ENCODE measurements at regions not wholly inside any gene's neighbourhood (a gene's known extent, or its start where the extent isn't known, plus 50 kb on each side); places are given as distances from the start of the nearest gene placed in this dataset.

- H3K4me3 ChIP-seq (ENCODE audit: low read depth, low read length), result no peak overlapping the region
Observed at GRCh38 chr16:5775916-5776315, 678.3 kb upstream of the EEF2KMT start.

GRCh38 chr16:5770118-5770517 lies 672.5 kb upstream of the EEF2KMT start:
- TF ChIP-seq, protein P1, sequence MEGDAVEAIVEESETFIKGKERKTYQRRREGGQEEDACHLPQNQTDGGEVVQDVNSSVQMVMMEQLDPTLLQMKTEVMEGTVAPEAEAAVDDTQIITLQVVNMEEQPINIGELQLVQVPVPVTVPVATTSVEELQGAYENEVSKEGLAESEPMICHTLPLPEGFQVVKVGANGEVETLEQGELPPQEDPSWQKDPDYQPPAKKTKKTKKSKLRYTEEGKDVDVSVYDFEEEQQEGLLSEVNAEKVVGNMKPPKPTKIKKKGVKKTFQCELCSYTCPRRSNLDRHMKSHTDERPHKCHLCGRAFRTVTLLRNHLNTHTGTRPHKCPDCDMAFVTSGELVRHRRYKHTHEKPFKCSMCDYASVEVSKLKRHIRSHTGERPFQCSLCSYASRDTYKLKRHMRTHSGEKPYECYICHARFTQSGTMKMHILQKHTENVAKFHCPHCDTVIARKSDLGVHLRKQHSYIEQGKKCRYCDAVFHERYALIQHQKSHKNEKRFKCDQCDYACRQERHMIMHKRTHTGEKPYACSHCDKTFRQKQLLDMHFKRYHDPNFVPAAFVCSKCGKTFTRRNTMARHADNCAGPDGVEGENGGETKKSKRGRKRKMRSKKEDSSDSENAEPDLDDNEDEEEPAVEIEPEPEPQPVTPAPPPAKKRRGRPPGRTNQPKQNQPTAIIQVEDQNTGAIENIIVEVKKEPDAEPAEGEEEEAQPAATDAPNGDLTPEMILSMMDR (IDR thresholded peaks at IDR 0.05; ENCODE audit: low read depth, low read length), result no peak
- no peak overlapping the region for H3K4me3 ChIP-seq (ENCODE audit: low read depth, low read length)

More at GRCh38 chr16:5775916-5776315, 678.3 kb upstream of the EEF2KMT start:
- TF ChIP-seq, protein P1 (IDR thresholded peaks at IDR 0.05; ENCODE audit: low read depth, low read length), result no peak

GRCh38 chr16:5769513-5769912 lies 671.9 kb upstream of the EEF2KMT start:
- TF ChIP-seq, protein P1 (IDR thresholded peaks at IDR 0.05; ENCODE audit: low read depth, low read length), result no peak
- H3K4me3 ChIP-seq (ENCODE audit: low read depth, low read length), result no peak overlapping the region

DNA sequence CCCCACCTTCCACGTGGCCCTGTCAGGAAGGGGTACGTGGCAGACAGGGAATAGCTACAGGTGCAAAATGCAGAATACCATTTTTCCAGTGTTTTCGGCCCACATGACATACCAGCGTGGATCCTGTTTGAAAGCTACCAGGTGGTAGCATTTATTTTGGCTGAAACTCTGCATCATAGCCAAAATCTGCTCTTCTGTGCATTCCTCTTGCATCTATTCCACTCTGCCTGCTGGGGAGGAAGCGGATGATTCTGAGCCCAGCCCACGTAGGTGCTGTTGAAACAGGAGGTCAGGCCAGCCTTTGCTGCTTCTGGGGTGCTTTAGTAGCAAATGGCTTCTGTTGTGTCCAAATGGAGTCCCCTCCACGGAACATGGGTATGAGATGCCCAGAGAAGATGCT lies 670.9 kb upstream of the EEF2KMT start:
- TF ChIP-seq, protein P1 (IDR thresholded peaks at IDR 0.05; ENCODE audit: low read depth, low read length), result no peak
- H3K4me3 ChIP-seq (ENCODE audit: low read depth, low read length), result no peak overlapping the region

- H3K4me3 ChIP-seq (ENCODE audit: low read depth, low read length), result no peak overlapping the region
- TF ChIP-seq, protein P1 (IDR thresholded peaks at IDR 0.05; ENCODE audit: low read depth, low read length), result no peak
Observed at GRCh38 chr16:5763176-5763575, 665.6 kb upstream of the EEF2KMT start.

DNA sequence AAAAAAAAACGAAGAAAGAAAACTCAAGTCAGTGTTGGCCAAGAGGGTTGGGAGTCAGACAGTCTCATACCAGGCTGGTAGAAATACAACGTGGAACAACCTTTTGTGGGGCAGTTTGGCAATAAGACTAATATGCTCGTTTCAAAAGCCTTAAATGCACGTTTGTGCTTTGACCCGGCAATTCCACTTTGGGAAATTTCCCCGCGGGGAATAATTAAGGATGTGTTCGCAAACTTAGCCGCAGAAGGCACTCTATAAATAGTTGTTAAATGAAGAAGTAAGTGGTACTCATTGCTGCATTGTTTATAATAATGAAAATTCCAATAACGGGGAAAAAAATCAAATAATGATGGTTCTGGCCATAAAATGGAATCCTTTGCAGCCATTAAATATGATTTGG lies 664.8 kb upstream of the EEF2KMT start:
- TF ChIP-seq, protein P1 (IDR thresholded peaks at IDR 0.05; ENCODE audit: low read depth, low read length), result no peak
- no peak overlapping the region for H3K4me3 ChIP-seq (ENCODE audit: low read depth, low read length)

DNA sequence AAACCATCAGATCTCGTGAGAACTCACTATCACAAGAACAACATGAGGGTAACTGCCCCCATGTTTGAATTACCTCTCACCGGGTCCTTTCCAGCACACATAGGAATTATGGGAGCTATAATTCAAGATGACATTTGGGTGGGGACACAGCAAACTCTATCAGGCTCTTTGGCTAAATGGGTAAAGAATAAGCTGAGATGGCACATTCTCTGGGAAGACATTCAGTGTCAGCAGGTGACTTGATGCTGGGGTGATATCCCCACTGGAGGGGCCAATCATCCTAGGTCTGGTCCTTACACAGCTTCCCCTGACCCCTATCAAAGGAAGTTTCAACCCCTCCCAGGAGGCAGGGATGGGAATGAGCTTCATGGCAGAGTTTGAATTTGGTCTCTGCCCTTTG lies 664.0 kb upstream of the EEF2KMT start:
- TF ChIP-seq, protein P1 (IDR thresholded peaks at IDR 0.05; ENCODE audit: low read depth, low read length), result no peak
- H3K4me3 ChIP-seq (ENCODE audit: low read depth, low read length), result no peak overlapping the region

Data from WI38 (cell line).